Esophagus squamous epithelium (tissue), 5 donors: ENCODE measurements at regions not wholly inside any gene's neighbourhood (a gene's known extent, or its start where the extent isn't known, plus 50 kb on each side); places are given as distances from the start of the nearest gene placed in this dataset.

Source experiments
- DNase-seq: peaks from one replicate; lab custom pipeline; 2025; lab: John Stamatoyannopoulos, UW
- H3K27ac ChIP-seq, 4 donors: fragments of 200-600 bp; sonication (generic); one replicate each; pipeline ENCODE4 v1.5.1; 2016 to 2019; ENCODE audit warnings: mild to moderate bottlenecking in 1 of 4
- H3K27me3 ChIP-seq, 4 donors: fragments of 200-600 bp; sonication (generic); 1 replicate in 3 of 4; 2 replicates in 1 of 4; pipeline versions ENCODE4 v1.5.1 to v1.6.0; 2017 to 2021; ENCODE audit warnings: antibody characterized with exemption in 1 of 4
- H3K36me3 ChIP-seq, 3 donors: fragments of 200-600 bp; sonication (generic); one replicate each; pipeline ENCODE4 v1.5.1; 2016 to 2019
- H3K4me1 ChIP-seq, 3 donors: fragments of 200-600 bp; sonication (generic); one replicate each; pipeline ENCODE4 v1.5.1; 2017 to 2019
- H3K4me3 ChIP-seq, 4 donors: fragments of 200-600 bp; sonication (generic); 1 replicate in 3 of 4; 2 replicates in 1 of 4; pipeline ENCODE4 v1.5.1; 2016 to 2019; ENCODE audit warnings: mild to moderate bottlenecking in 2 of 4, moderate library complexity in 1 of 4
- H3K9me3 ChIP-seq, 3 donors: fragments of 200-600 bp; sonication (generic); one replicate each; pipeline ENCODE4 v1.5.1; 2016 to 2019
- POLR2A ChIP-seq, 4 donors: fragments of 450-650 bp; IDR thresholded peaks; one replicate each; pipeline ENCODE4 v1.6.1; 2017; ENCODE audit warnings: antibody characterized with exemption in 4 of 4, mild to moderate bottlenecking in 4 of 4, moderate library complexity in 3 of 4
- WGBS, 2 donors: methylation state at CpG; one replicate each; pipeline ENCODE4 v1.1.5; 2018; 5-methylcytosine and 5-hydroxymethylcytosine counted together
- intact Hi-C: fragments of 100-400 bp; cut with DNase I; formaldehyde crosslinking; loops from one replicate; pipeline ENCODE4 v1.15.0; 2022
- TF ChIP-seq, protein P1 (sequence below), 6 experiments: fragments of 450-650 bp in 4 of 6; fragments of 200-600 bp in 2 of 6; sonication (generic) in 2 of 6; IDR thresholded peaks; one replicate each; pipeline ENCODE4 v1.5.1; 2016 to 2019; ENCODE audit warnings: antibody characterized with exemption in 6 of 6, mild to moderate bottlenecking in 4 of 6, moderate library complexity in 4 of 6
- donor health status: DM: yes; HTN: yes; CAD: no.

- Histone ChIP-seq H3K27ac (no peak overlapping the region), H3K4me3 (no peak overlapping the region), H3K4me1 (peaks cover 3 to 48% (median 12%) of the 10 kb centered on the region in 3 donors), H3K36me3 (no peaks in the 10 kb centered on the region), H3K27me3 (no peaks in the 10 kb centered on the region), H3K9me3 (no peaks in the 10 kb centered on the region)
- TF ChIP-seq, protein P1, sequence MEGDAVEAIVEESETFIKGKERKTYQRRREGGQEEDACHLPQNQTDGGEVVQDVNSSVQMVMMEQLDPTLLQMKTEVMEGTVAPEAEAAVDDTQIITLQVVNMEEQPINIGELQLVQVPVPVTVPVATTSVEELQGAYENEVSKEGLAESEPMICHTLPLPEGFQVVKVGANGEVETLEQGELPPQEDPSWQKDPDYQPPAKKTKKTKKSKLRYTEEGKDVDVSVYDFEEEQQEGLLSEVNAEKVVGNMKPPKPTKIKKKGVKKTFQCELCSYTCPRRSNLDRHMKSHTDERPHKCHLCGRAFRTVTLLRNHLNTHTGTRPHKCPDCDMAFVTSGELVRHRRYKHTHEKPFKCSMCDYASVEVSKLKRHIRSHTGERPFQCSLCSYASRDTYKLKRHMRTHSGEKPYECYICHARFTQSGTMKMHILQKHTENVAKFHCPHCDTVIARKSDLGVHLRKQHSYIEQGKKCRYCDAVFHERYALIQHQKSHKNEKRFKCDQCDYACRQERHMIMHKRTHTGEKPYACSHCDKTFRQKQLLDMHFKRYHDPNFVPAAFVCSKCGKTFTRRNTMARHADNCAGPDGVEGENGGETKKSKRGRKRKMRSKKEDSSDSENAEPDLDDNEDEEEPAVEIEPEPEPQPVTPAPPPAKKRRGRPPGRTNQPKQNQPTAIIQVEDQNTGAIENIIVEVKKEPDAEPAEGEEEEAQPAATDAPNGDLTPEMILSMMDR (IDR thresholded peaks at IDR 0.05), result no peak
- TF ChIP-seq POLR2A (IDR thresholded peaks at IDR 0.05), result no peak
- DNase-seq, result no peak
- intact Hi-C loops, result no loop called here
- 50 to 75% methylated on average over 1 of the region's 1 CpG for WGBS, 2 donors
These were observed 93.4 kb upstream of the CPM start for GRCh38 chr12:69026336-69026735.

DNA sequence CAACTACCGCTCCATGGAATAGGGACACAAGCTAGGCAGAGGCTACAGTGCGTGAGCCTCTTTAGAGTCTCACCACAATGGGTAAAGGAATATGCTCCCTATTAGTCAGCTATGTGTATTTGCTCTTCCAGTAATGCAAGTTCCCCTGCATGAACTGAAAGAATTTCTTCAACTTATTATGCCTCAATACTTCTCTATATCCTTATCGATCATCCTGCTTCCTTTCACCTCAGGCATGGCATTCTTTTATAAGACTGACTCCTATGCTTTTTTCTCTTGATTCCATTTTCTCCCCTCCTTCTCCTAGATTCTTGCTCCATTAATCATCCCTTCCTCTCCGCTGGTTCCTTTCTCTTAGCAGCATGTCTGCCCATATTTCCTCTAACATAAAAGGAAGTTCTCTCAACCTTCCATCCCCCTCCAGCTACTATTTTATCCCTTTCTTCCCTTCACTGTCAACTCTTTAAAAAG, 94.5 kb upstream of the CPM start:
- TF ChIP-seq, protein P1 (IDR thresholded peaks at IDR 0.05), result no peak
- TF ChIP-seq POLR2A (IDR thresholded peaks at IDR 0.05), result no peak
- H3K27ac ChIP-seq, result peak overlapping the region in 1 of 4 donors; percentile 6
- H3K27me3 ChIP-seq, result no peaks in the 10 kb centered on the region
- no peak for DNase-seq
- H3K4me3 ChIP-seq, result no peak overlapping the region
- H3K36me3 ChIP-seq, result no peaks in the 10 kb centered on the region
- intact Hi-C loops, result no loop called here
- WGBS, 2 donors, result 35 to 48% methylated on average over 4 of the region's 4 CpGs
- no peaks in the 10 kb centered on the region for H3K9me3 ChIP-seq
- peaks cover 3 to 48% (median 12%) of the 10 kb centered on the region in 3 donors for H3K4me1 ChIP-seq

GRCh38 chr12:69028941-69029729, 96.2 kb upstream of the CPM start:
- DNase-seq, result no peak
- WGBS, 2 donors, result 45 to 51% methylated on average over 11 of the region's 11 CpGs
- H3K9me3 ChIP-seq, result no peaks in the 10 kb centered on the region

GRCh38 chr12:69030321-69030720, 97.3 kb upstream of the CPM start:
- no peaks in the 10 kb centered on the region for H3K9me3 ChIP-seq
- H3K36me3 ChIP-seq, result no peaks in the 10 kb centered on the region
- H3K27me3 ChIP-seq, result no peaks in the 10 kb centered on the region
- intact Hi-C loops, result no loop called here
- peaks cover 3 to 32% (median 12%) of the 10 kb centered on the region in 3 donors for H3K4me1 ChIP-seq
- TF ChIP-seq, protein P1 (IDR thresholded peaks at IDR 0.05), result no peak
- TF ChIP-seq POLR2A (IDR thresholded peaks at IDR 0.05), result no peak
- H3K27ac ChIP-seq, result no peak overlapping the region
- no peak overlapping the region for H3K4me3 ChIP-seq
- DNase-seq, result no peak
- 81 to 86% methylated on average over 2 of the region's 2 CpGs for WGBS, 2 donors

More at GRCh38 chr12:69028941-69029729, 96.2 kb upstream of the CPM start:
- peak overlapping the region in 1 of 4 donors; percentile 31 for H3K27ac ChIP-seq
- TF ChIP-seq, protein P1 (IDR thresholded peaks at IDR 0.05), result no peak
- no peak for TF ChIP-seq POLR2A (IDR thresholded peaks at IDR 0.05)
- no peak overlapping the region for H3K4me3 ChIP-seq
- H3K36me3 ChIP-seq, result no peaks in the 10 kb centered on the region
- peaks cover 3 to 43% (median 12%) of the 10 kb centered on the region in 3 donors for H3K4me1 ChIP-seq
- intact Hi-C loops, result no loop called here
- no peaks in the 10 kb centered on the region for H3K27me3 ChIP-seq

- no peak for TF ChIP-seq POLR2A (IDR thresholded peaks at IDR 0.05)
- TF ChIP-seq, protein P1 (IDR thresholded peaks at IDR 0.05), result no peak
These were observed 103.6 kb upstream of the CPM start for GRCh38 chr12:69036533-69036932.

More at GRCh38 chr12:69036533-69036932, 103.6 kb upstream of the CPM start:
- Histone ChIP-seq H3K27me3 (no peaks in the 10 kb centered on the region), H3K9me3 (no peaks in the 10 kb centered on the region), H3K4me1 (no peaks in the 10 kb centered on the region), H3K36me3 (no peaks in the 10 kb centered on the region), H3K27ac (no peak overlapping the region), H3K4me3 (no peak overlapping the region)
- 76 to 78% methylated on average over 7 of the region's 7 CpGs for WGBS, 2 donors
- no peak for DNase-seq
- intact Hi-C loops, result no loop called here
